ENCODE measurements at regions not wholly inside any gene's neighbourhood (a gene's known extent, or its start where the extent isn't known, plus 50 kb on each side); places are given as distances from the start of the nearest gene placed in this dataset.
A peak's percentile ranks its signal among the peaks of the same experiment; 100 is the strongest.

GRCh38 chr3:56885453-56885852 lies 83.7 kb upstream of the ARHGEF3 start:
- no peak for FAIRE-seq
- DNase-seq (ENCODE audit: insufficient read length), result no peak
- TF ChIP-seq TAF1 (IDR thresholded peaks at IDR 0.05; ENCODE audit: borderline replicate concordance, low read depth, low read length), result no peak
- no peak for TF ChIP-seq POLR2AphosphoS5 (IDR thresholded peaks at IDR 0.05; ENCODE audit: low read depth, low read length)
- TF ChIP-seq POLR2A (IDR thresholded peaks at IDR 0.05; ENCODE audit: low read depth, low read length), result no peak

GRCh38 chr3:56884387-56884786 lies 82.6 kb upstream of the ARHGEF3 start:
- no peak for FAIRE-seq
- no peak for DNase-seq (ENCODE audit: insufficient read length)
- TF ChIP-seq POLR2AphosphoS5 (IDR thresholded peaks at IDR 0.05; ENCODE audit: low read depth, low read length), result no peak
- no peak for TF ChIP-seq TAF1 (IDR thresholded peaks at IDR 0.05; ENCODE audit: borderline replicate concordance, low read depth, low read length)
- no peak for TF ChIP-seq POLR2A (IDR thresholded peaks at IDR 0.05; ENCODE audit: low read depth, low read length)

GRCh38 chr3:56883828-56884227 lies 82.1 kb upstream of the ARHGEF3 start:
- FAIRE-seq, result no peak
- no peak for TF ChIP-seq POLR2A (IDR thresholded peaks at IDR 0.05; ENCODE audit: low read depth, low read length)
- no peak for TF ChIP-seq TAF1 (IDR thresholded peaks at IDR 0.05; ENCODE audit: borderline replicate concordance, low read depth, low read length)
- no peak for TF ChIP-seq POLR2AphosphoS5 (IDR thresholded peaks at IDR 0.05; ENCODE audit: low read depth, low read length)
- no peak for DNase-seq (ENCODE audit: insufficient read length)

GRCh38 chr3:56882896-56883295 lies 81.1 kb upstream of the ARHGEF3 start:
- DNase-seq (ENCODE audit: insufficient read length), result no peak
- FAIRE-seq, result no peak
- TF ChIP-seq POLR2A (IDR thresholded peaks at IDR 0.05; ENCODE audit: low read depth, low read length) (no peak), TAF1 (IDR thresholded peaks at IDR 0.05; ENCODE audit: borderline replicate concordance, low read depth, low read length) (no peak), POLR2AphosphoS5 (IDR thresholded peaks at IDR 0.05; ENCODE audit: low read depth, low read length) (no peak)

GRCh38 chr3:56881841-56882240 lies 80.1 kb upstream of the ARHGEF3 start:
- TF ChIP-seq TAF1 (IDR thresholded peaks at IDR 0.05; ENCODE audit: borderline replicate concordance, low read depth, low read length) (no peak), POLR2A (IDR thresholded peaks at IDR 0.05; ENCODE audit: low read depth, low read length) (no peak)
- DNase-seq (ENCODE audit: insufficient read length) (no peak), FAIRE-seq (no peak)

- TF ChIP-seq POLR2AphosphoS5 (IDR thresholded peaks at IDR 0.05; ENCODE audit: low read depth, low read length), result no peak
- no peak for TF ChIP-seq TAF1 (IDR thresholded peaks at IDR 0.05; ENCODE audit: borderline replicate concordance, low read depth, low read length)
- TF ChIP-seq POLR2A (IDR thresholded peaks at IDR 0.05; ENCODE audit: low read depth, low read length), result no peak
- DNase-seq (ENCODE audit: insufficient read length) (no peak), FAIRE-seq (no peak)
Measured at GRCh38 chr3:56880720-56881575, 79.2 kb upstream of the ARHGEF3 start.

GRCh38 chr3:56879436-56880215 lies 77.9 kb upstream of the ARHGEF3 start:
- FAIRE-seq (no peak), DNase-seq (ENCODE audit: insufficient read length) (no peak)
- TF ChIP-seq TAF1 (IDR thresholded peaks at IDR 0.05; ENCODE audit: borderline replicate concordance, low read depth, low read length) (no peak), POLR2A (IDR thresholded peaks at IDR 0.05; ENCODE audit: low read depth, low read length) (no peak), POLR2AphosphoS5 (IDR thresholded peaks at IDR 0.05; ENCODE audit: low read depth, low read length) (no peak)

- FAIRE-seq, result peak; percentile 65
- DNase-seq (ENCODE audit: insufficient read length), result no peak
- TF ChIP-seq POLR2AphosphoS5 (IDR thresholded peaks at IDR 0.05; ENCODE audit: low read depth, low read length), result no peak
- no peak for TF ChIP-seq POLR2A (IDR thresholded peaks at IDR 0.05; ENCODE audit: low read depth, low read length)
- TF ChIP-seq TAF1 (IDR thresholded peaks at IDR 0.05; ENCODE audit: borderline replicate concordance, low read depth, low read length), result no peak
Measured at GRCh38 chr3:56878074-56878473, 76.3 kb upstream of the ARHGEF3 start.

- FAIRE-seq (no peak), DNase-seq (ENCODE audit: insufficient read length) (no peak)
Measured at GRCh38 chr3:56876916-56877315, 75.2 kb upstream of the ARHGEF3 start.

GRCh38 chr3:56874269-56874668 lies 72.5 kb upstream of the ARHGEF3 start:
- no peak for TF ChIP-seq POLR2A (IDR thresholded peaks at IDR 0.05; ENCODE audit: low read depth, low read length)
- TF ChIP-seq POLR2AphosphoS5 (IDR thresholded peaks at IDR 0.05; ENCODE audit: low read depth, low read length), result no peak
- no peak for TF ChIP-seq TAF1 (IDR thresholded peaks at IDR 0.05; ENCODE audit: borderline replicate concordance, low read depth, low read length)
- FAIRE-seq, result no peak
- no peak for DNase-seq (ENCODE audit: insufficient read length)

More at GRCh38 chr3:56876916-56877315, 75.2 kb upstream of the ARHGEF3 start:
- no peak for TF ChIP-seq POLR2AphosphoS5 (IDR thresholded peaks at IDR 0.05; ENCODE audit: low read depth, low read length)
- TF ChIP-seq TAF1 (IDR thresholded peaks at IDR 0.05; ENCODE audit: borderline replicate concordance, low read depth, low read length), result no peak
- no peak for TF ChIP-seq POLR2A (IDR thresholded peaks at IDR 0.05; ENCODE audit: low read depth, low read length)

GRCh38 chr3:56870436-56870835 lies 68.7 kb upstream of the ARHGEF3 start:
- DNase-seq (ENCODE audit: insufficient read length), result no peak
- TF ChIP-seq POLR2A (IDR thresholded peaks at IDR 0.05; ENCODE audit: low read depth, low read length), result no peak
- TF ChIP-seq TAF1 (IDR thresholded peaks at IDR 0.05; ENCODE audit: borderline replicate concordance, low read depth, low read length), result no peak
- TF ChIP-seq POLR2AphosphoS5 (IDR thresholded peaks at IDR 0.05; ENCODE audit: low read depth, low read length), result no peak
- no peak for FAIRE-seq
